Left ventricle myocardium inferior (tissue), 1 donor: ENCODE measurements at regions not wholly inside any gene's neighbourhood (a gene's known extent, or its start where the extent isn't known, plus 50 kb on each side); places are given as distances from the start of the nearest gene placed in this dataset.
"Not testable (repeated sequence)": the region's sequence is repeated elsewhere in the genome, so short reads cannot be mapped to it uniquely, and the experiment has no call there.

ENCODE experiments used
- DNase-seq: peaks from one replicate; pipeline ENCODE4 v3.0.0-alpha.2; 2020
- H3K27ac ChIP-seq: fragments of 200-600 bp; replicated peaks from 2 replicates; pipeline ENCODE4 v1.8.0; 2021
- H3K27me3 ChIP-seq: fragments of 200-600 bp; 2 replicates; pipeline ENCODE4 v1.8.0; 2021; ENCODE audit warnings: low read depth
- H3K36me3 ChIP-seq: fragments of 200-600 bp; 2 replicates; pipeline ENCODE4 v1.8.0; 2021
- H3K4me1 ChIP-seq: fragments of 200-600 bp; 2 replicates; pipeline ENCODE4 v1.8.0; 2021
- H3K4me3 ChIP-seq: fragments of 200-600 bp; 2 replicates; pipeline ENCODE4 v1.8.0; 2021; ENCODE audit warnings: mild to moderate bottlenecking, moderate library complexity
- H3K9me3 ChIP-seq: fragments of 200-600 bp; replicated peaks from 2 replicates; pipeline ENCODE4 v1.8.0; 2021
- CTCF ChIP-seq: fragments of 200-600 bp; IDR thresholded peaks from 2 replicates; pipeline ENCODE4 v1.8.0; 2021; ENCODE audit warnings: antibody characterized with exemption, mild to moderate bottlenecking, borderline replicate concordance
- intact Hi-C: fragments of 100-400 bp; cut with micrococcal nuclease; formaldehyde crosslinking; loops from one replicate; pipeline ENCODE4 v1.11.0; 2022
- donor health status: DM: no; HTN: yes; CAD: no; lungs with severe emphysema.

GRCh38 chr5:154601014-154601413, 123.0 kb upstream of the HAND1 start:
- Histone ChIP-seq H3K36me3 (no peaks in the 10 kb centered on the region), H3K4me3 (no peak overlapping the region), H3K27me3 (peaks cover 47% of the 10 kb centered on the region), H3K27ac (no peak overlapping the region), H3K4me1 (no peaks in the 10 kb centered on the region), H3K9me3 (no peaks in the 10 kb centered on the region)
- no peak for TF ChIP-seq CTCF
- DNase-seq, result no peak
- intact Hi-C loops, result no loop called here

GRCh38 chr5:154598021-154598420, 120.0 kb upstream of the HAND1 start:
- Histone ChIP-seq H3K27ac (no peak overlapping the region), H3K36me3 (no peaks in the 10 kb centered on the region), H3K4me3 (no peak overlapping the region), H3K9me3 (no peaks in the 10 kb centered on the region), H3K27me3 (peaks cover 28% of the 10 kb centered on the region), H3K4me1 (no peaks in the 10 kb centered on the region)
- intact Hi-C loops, result no loop called here
- no peak for DNase-seq
- no peak for TF ChIP-seq CTCF

DNA sequence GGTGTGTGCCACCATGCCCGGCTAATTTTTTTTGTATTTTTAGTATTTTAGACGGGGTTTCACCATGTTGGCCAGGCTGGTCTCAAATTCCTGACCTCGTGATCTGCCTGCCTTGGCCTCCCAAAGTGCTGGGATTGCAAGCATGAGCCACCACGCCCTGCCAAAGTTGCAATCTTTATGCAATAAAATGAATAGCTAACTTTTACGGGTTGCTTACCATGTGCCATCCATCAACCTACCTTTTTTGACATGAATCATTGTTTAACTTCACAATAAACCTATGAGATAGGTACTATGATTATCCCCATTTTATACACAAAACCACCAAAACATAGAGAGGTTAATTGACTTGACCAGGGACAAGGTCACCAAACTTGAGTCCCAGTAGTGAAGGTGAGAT, 118.8 kb upstream of the HAND1 start:
- intact Hi-C loops, H3K4me1 ChIP-seq, DNase-seq, H3K4me3 ChIP-seq, H3K36me3 ChIP-seq, H3K9me3 ChIP-seq, H3K27ac ChIP-seq: not testable (repeated sequence)
- H3K27me3 ChIP-seq, result peaks cover 23% of the 10 kb centered on the region

DNA sequence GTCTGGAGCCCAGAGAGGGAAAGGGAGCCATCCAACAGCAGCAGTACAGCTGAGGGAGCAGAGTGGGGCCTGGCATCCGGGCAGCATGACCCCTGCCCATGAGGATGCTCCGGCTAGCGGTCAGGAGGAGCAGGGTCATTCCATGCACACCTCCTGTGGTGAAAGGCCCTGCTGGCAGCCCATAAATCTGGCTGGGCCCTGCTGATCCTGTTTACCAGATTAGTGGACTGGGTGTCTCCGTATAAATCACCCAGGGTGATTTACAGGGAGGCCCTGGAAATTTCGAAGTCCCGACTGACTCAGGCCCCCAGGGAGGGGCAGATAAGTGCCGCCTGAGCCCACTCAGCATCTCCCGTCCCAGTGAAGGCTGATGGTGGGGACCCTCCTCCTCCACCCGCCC, 117.6 kb upstream of the HAND1 start:
- H3K27me3 ChIP-seq, result peaks cover 23% of the 10 kb centered on the region
- intact Hi-C loops, result no loop called here

GRCh38 chr5:154593796-154594195, 115.8 kb upstream of the HAND1 start:
- Histone ChIP-seq H3K4me3 (no peak overlapping the region), H3K9me3 (no peaks in the 10 kb centered on the region), H3K4me1 (no peaks in the 10 kb centered on the region), H3K27me3 (peaks cover 6% of the 10 kb centered on the region), H3K27ac (no peak overlapping the region), H3K36me3 (no peaks in the 10 kb centered on the region)
- intact Hi-C loops, result no loop called here
- DNase-seq, result no peak
- no peak for TF ChIP-seq CTCF

More for the DNA sequence above, 117.6 kb upstream of the HAND1 start:
- Histone ChIP-seq H3K4me3 (no peak overlapping the region), H3K36me3 (no peaks in the 10 kb centered on the region), H3K4me1 (no peaks in the 10 kb centered on the region), H3K9me3 (no peaks in the 10 kb centered on the region), H3K27ac (no peak overlapping the region)
- no peak for DNase-seq
- no peak for TF ChIP-seq CTCF

DNA sequence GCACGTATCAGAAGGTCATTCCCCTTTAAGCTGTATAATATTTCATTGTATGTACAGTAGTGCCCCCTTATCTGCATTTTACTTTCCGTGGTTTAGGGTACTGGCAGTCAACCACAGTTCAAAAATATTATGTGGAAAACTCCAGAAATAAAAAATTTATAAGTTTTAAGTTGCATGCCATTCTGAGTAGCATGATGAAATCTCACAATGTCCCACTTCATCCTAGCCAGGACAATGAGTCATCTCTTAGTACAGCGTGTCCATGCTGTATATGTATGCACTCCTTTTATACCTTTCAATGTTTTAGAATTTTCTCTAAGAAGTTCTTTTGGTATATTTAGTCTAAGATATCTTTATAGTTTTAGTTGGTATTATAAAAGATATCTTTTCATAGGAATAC, 115.0 kb upstream of the HAND1 start:
- intact Hi-C loops, result no loop called here
- Histone ChIP-seq H3K27me3 (no peaks in the 10 kb centered on the region), H3K4me3 (no peak overlapping the region), H3K9me3 (no peaks in the 10 kb centered on the region), H3K27ac (no peak overlapping the region), H3K4me1 (no peaks in the 10 kb centered on the region), H3K36me3 (no peaks in the 10 kb centered on the region)
- TF ChIP-seq CTCF, result no peak
- DNase-seq, result no peak
